K562 (cell line): ENCODE measurements at regions not wholly inside any gene's neighbourhood (a gene's known extent, or its start where the extent isn't known, plus 50 kb on each side); places are given as distances from the start of the nearest gene placed in this dataset.

Experiments used
- CTCF ChIP-seq, 3 experiments: IDR thresholded peaks in 2 of 3; conservative IDR thresholded peaks in 1 of 3; 2 replicates each; pipeline ENCODE4 v1.5.1; 2011 to 2012; ENCODE audit warnings: low read length in 3 of 3, mild to moderate bottlenecking in 3 of 3, control low read depth in 2 of 3, improper control_type of control experiment in 1 of 3, inconsistent platforms in 1 of 3, low read depth in 1 of 3, mixed read lengths in 1 of 3, moderate library complexity in 1 of 3; ENCODE audit not compliant: insufficient read depth in 2 of 3
- ELK1 ChIP-seq: sonication (generic); formaldehyde crosslinking; IDR thresholded peaks from 2 replicates; pipeline ENCODE4 v1.8.1; 2022; ENCODE audit warnings: missing genetic modification reagents
- GABPA ChIP-seq: fragments of 200-800 bp; sonication (Bioruptor generic); conservative IDR thresholded peaks from 2 replicates; pipeline ENCODE4 v1.6.1; 2016; ENCODE audit warnings: low read depth, missing genetic modification characterization, missing compliant biosample characterization
- GATAD2A ChIP-seq: fragments of 450-650 bp; IDR thresholded peaks from 2 replicates; pipeline ENCODE4 v1.6.1; 2017
- ZFX ChIP-seq: sonication (generic); formaldehyde crosslinking; IDR thresholded peaks from 2 replicates; pipeline ENCODE4 v1.8.0; 2022; ENCODE audit warnings: mild to moderate bottlenecking, missing genetic modification reagents, moderate library complexity
- ZHX1 ChIP-seq: fragments of 150-350 bp; conservative IDR thresholded peaks from 2 replicates; pipeline ENCODE4 v1.6.1; 2014; ENCODE audit warnings: low read length

- no peak for TF ChIP-seq ZHX1
- no peak for TF ChIP-seq ELK1 (CRISPR knock-in tag)
- TF ChIP-seq ZFX (CRISPR knock-in tag), result no peak
- no peak for TF ChIP-seq CTCF (IDR thresholded peaks at IDR 0.05 in 2 of 3, conservative IDR thresholded peaks at IDR 0.05 in 1 of 3; ENCODE audit: insufficient read depth in 2 of 3, low read depth in 1 of 3, low read length in 3 of 3)
- no peak for TF ChIP-seq GATAD2A
- no peak for TF ChIP-seq GABPA (tag)
Measured at GRCh38 chrX:10073671-10074070, 83.1 kb upstream of the CLCN4 start.
